Superior temporal gyrus (tissue), 1 donor: ENCODE measurements at regions not wholly inside any gene's neighbourhood (a gene's known extent, or its start where the extent isn't known, plus 50 kb on each side); places are given as distances from the start of the nearest gene placed in this dataset.

Source experiments
- DNase-seq: peaks from one replicate; pipeline ENCODE4 v3.0.0-alpha.2; 2016; ENCODE audit errors: extremely low spot score

DNA sequence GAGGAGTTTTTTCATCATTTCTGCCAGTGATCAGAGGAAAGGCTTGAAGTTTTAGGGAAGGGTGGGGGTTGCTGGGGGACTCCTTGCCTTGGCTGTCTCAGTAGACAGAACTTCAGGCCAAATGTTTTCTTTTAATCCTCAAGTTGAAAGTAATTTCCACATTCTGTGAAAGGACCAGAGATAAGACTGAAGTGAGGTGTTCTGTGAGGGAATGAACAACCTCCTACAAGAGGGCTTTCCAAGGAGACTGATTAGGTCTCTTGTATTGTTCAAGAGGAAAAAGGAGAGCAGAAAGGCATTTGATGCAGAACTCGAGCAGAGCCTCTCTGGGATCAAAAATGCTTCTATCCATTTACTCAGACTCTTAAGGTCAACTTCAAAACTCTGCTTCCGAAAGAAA, 282.1 kb upstream of the ATP10B start:
- DNase-seq = no peak

DNA sequence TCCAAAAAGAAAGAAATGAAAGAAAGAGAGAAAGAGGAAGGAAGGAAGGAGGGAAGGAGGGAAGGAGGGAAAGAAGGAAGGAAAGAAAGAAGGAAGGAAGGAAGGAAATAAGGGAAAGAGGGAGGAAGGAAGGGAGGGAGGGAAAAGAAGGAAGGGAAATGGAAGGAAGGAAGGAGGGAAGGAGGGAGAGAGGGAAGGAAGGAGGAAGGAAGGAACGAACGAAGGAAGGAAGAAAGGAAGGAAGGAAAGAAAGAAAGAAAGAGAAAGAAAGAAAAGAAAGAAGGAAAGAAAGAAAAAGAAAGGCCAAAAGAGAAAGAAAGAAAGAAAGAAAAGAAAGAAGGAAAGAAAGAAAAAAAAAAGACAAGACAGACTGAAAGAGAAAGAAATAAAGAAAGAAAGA, 263.9 kb upstream of the ATP10B start:
- DNase-seq = no peak

DNA sequence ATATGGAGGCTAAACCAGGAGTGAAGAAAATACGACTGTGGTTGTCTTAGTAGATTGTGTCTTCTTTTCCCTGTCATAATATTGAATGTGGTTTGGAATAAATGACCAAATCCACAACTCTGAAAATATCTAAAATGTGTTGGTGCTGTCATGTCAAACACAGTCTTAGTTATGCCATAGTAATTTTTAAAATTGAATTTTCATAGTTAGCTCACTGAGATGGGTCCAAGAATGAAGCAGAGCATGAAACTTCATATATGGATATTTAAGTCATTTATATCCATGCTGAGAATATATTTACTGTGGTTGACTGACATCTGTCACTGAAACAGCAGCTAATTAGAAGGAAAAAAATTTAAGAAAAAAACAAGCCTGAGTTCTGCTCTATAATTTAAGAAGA, 260.4 kb upstream of the ATP10B start:
- DNase-seq = no peak

DNA sequence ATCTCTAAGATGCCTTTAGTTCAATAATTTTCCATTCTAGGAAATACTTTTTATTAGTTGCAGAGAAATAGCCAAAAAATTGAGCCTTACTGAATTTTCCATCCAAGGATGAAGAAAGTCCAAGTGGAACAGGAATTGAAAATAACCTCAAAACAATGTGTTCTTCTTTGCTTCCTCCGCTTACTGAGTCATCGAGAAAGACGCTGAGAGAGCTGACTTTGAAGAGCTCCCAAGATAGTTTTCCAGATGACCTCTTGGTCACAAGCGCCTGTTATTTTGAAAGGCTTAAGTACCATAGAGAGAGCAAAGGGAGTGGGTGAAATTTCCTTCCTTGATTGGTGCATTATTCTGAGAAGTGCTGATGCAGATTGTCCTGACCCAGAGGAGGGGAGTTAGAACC, 253.5 kb upstream of the ATP10B start:
- peak; percentile 57 for DNase-seq

DNA sequence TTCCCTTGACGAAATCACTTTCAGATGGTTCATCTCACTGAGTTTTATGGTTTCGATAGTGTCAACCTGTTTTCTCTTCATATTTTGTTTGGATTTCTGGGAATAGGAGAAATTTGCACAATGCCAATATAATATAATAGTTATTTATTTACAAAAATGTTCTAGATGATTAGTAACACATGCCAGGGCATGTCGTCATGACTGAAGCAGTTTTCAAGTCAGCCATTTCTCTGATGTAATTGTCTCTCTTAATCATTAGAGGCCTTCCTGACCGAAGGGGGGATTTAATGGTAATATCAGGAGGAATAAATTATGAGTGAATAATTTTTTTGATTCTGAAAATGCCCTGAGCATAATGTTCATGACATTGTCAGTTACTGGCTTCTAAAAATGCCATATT, 246.5 kb upstream of the ATP10B start:
- DNase-seq = no peak

DNA sequence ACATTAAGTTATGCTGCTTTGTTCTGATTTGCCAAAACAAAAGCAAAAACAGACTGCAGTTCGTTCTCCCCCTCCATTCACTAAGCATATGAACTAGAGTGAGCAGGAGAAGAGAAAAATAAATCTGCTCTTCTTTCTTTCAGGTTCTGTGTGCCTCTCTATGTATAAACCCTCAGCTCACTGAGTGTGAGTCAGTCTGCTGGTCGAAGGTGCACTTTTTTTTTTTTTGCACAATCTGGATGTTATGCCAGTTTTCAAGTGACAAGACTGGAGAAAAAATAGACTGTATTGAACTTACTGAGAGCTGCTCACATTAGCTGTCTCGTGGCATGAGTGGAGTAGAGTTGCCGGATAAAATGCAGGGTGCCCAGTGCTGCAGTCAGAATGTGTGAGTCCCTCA, 244.6 kb upstream of the ATP10B start:
- peak; percentile 37 for DNase-seq

DNA sequence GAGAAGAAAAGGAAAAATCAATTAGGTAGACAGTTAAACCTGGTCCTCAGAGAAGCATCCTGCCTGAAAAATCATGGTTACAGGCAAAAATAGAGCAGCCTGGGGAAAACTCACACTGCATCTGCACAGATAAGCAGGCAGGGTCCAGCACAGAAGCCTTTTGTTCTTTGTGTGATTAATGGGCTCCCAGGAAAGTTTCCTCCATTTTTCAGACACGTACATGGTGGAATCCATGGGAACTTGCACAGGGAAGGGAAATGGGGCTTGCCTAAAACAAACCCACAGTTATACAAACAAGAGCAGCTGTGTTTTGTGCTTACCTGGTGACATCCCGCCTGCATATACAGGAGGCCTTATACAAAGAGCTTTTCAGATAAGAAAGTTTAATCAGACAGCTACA, 243.9 kb upstream of the ATP10B start:
- DNase-seq = no peak

DNA sequence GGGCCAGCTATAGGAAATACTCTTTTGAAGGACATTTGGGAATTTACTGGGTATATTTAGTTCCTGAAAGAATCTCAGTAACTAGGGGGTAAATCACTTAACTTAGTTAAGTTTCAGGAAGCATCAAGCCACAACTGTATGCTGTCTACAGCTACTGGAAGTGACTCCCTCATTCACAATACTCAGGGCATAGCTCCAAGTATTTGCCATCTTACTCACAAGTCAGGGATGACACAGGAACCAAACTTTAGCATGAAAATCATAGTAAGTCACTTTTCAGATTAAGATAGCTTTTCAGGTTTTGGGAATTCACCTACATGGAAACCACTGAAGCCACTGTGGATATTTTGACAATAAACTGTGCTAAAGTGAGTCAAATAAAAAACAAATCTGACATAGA, 242.4 kb upstream of the ATP10B start:
- no peak for DNase-seq

DNA sequence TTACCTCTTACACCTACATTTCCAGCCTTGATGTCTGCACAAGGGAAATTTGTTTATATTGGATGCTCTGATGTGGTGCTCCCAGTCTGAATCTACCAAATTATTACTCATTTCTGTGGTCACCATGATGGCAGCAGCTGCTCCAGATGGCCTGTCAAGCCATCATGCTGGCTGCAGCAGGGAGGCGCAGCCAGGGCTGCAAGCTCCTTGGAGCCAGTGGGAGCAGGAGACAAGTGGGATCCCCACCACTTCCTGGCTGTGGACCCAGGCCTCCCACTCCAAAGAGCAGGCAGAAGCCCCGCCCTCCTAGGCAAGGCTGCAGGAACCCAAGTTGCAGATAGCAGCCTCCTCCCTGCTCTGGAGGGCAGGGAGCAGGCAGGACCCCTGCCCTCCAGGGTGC, 241.1 kb upstream of the ATP10B start:
- no peak for DNase-seq

DNA sequence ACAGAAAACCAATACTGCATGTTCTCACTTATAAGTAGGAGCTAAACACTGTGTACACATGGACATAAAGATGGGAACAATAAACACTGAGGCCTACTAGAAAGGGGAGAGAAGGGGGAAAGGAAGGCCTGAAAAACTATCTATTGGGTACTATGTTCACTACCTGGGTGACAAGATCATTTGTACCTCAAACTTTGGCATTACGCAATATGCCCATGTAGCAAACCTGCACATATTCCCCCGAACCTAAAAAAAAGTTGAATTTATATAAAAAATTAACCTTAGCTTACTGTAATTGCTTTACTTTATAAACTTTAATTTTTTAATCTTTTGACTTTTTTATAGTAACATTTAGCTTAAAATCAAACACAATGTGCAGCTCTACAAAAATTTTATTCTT, 237.6 kb upstream of the ATP10B start:
- DNase-seq = no peak

DNA sequence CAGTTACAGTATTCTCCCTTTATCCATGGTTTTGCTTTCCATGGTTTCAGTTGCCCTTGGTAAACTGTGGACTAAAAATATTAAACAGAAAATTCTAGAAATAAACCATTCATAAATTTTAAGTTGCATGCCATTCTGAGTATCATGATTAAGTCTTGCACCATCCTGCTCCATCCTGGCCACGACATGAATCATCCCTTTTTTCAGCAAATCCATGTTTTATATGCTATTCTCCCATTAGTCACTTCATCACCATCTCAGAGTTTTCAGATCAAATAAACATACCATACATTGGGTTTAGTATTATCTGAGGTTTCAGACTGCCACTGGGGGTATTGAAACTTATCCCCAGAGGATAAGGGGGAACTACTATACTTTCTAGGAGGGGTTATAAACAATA, 234.4 kb upstream of the ATP10B start:
- no peak for DNase-seq

DNA sequence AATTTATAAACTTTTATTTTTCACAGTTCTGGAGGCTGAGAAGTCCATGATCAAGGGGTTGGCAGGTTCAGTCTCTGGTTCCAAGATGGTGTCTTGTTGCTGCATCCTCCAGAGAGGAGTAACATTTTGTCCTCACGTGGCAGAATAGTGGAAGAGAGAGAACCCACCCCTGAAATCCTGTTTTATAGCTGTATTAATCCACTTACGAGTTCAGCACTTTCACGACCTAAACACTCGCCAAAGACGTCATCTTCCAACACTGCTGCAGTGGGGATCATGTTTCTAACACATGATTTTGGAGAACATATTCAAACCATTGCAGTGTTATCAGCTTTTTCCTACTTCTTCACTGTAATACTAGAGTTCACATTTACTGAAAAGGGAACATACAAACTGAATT, 233.0 kb upstream of the ATP10B start:
- no peak for DNase-seq

DNA sequence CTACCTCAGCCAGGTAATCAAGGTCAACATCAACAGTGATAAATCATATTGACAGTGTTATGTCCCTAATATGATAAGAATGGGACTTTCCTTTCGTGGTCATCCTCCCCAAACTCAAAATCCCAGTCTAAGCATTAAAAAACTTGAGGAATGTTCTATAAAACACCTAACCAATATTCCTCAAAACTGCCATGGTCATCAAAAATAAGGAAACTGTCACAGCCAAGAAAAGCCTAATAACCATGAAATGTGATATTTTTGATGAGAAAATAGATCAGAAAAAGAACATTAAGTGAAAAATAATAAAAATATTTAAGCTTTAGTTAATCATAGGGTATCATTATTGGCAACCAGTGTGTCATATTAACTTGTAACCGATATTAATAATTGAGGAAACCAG, 232.1 kb upstream of the ATP10B start:
- no peak for DNase-seq

DNA sequence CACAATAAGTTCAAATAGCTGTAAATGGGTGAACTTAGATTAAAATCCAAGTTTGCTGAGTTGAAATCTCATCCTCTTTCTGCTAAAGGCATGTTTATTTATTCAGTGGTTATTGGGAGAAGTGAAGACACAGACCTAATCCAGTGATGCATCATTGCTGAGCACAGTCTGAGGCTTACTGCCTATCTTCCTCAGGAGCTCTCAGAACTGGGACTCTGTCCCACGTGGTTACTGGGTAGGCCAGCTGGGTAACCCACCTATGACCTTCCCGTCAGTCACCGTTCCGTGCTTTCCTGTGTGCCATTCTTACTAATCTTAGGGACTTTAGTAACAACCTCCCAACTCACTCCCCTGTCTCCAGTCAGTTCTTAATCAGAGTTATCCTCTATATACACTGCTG, 226.8 kb upstream of the ATP10B start:
- DNase-seq = no peak

DNA sequence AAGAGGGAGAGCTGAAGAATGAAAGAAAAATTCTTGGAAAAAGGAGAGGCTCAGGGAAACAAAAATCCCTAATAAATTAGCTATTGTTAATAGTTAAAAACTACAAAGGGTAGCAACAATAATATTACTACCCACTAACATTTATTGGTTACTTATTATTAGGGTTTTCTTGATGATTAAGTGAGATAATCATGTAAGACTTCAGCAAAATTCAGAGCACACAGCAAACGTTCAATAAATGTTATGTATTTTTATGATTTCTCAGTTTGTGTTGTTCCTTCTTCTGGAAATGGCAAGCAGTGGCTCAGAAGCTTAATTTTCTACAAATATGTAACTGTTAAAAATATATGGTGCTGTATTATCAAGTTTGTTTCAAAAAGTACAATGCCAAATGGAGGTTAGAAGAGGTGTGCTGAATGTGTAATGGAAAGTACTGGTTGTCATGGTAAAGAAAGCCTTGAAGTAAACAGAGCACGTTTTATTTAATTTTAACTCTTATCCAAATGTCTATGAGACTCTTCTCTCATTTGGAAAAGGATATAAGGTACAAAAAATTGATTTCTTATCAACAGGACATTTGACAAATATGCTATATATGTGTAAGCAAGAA, 226.0 kb upstream of the ATP10B start:
- no peak for DNase-seq

DNA sequence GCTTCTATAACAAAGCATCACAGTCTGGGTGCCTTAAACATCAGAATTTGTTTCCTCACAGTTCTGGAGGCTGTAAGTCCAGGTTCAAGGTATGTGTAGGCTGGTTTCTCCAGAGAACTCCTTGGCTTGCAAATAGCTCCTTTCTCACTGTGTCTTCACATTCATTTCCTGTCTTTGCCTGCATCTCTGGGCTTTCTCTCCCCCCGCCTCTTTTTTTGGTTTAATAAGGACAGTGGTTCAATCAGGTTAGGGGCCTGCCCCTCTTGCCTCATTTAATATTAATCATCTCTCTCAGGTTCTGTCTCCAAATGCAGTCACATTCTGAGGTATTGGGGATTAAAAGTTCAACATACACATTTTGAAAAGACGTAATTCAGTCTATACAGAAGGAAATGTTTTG, 225.5 kb upstream of the ATP10B start:
- no peak for DNase-seq

DNA sequence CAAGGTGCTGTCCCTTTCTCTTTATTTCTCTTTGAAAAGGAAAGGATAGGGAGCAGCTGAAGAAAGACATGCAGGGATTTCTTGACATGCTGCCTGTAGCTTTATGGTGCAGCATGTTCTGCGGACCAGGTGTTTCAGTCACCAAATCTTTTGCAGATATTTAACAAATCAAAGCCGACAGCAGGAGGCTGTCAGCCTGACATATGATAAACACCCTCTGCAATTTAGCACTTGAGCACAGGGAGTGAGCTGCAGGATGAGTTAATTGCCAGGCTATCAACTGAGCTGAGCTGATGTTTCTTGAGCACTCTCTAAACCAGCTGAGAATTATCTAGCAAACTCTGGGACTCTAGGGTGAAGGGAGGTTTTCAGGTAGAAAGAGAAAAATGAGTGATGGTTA, 212.8 kb upstream of the ATP10B start:
- DNase-seq = no peak

DNA sequence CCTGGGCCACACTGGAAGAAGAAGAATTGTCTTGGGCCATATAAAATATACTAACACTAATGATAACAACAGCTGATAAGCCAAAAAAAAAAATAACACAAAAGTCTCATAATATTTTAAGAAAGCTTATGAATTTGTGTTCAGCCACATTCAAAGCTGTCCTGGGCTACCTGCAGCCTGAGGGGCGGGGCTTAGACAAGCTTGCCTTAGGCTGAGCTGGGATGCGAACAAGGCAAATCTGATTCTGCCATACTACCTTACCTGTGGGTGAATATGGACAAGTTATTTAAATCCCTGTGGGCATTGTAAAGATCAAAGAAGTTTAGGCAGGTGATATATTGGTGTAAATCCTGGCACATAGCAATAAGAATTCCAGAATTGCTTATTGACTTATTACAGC, 212.3 kb upstream of the ATP10B start:
- no peak for DNase-seq

DNA sequence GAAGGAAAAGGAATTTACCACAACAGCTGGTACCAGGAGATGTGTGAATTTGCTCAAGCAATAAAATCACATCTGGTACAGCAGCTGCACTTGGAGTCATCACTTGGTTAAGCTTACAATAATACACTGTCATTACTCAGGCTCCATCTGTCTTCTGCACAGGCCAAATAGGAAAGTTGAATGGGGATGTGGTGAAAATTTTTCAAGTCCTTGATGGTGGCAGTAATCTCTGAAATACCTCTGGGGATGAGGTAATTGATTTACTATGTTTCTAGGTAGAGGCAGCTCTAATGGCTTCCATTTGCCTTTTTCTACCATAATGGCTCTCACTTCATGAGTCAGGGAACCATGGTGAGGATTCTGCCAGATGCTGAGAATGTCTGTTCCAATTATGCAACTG, 206.8 kb upstream of the ATP10B start:
- DNase-seq = no peak

DNA sequence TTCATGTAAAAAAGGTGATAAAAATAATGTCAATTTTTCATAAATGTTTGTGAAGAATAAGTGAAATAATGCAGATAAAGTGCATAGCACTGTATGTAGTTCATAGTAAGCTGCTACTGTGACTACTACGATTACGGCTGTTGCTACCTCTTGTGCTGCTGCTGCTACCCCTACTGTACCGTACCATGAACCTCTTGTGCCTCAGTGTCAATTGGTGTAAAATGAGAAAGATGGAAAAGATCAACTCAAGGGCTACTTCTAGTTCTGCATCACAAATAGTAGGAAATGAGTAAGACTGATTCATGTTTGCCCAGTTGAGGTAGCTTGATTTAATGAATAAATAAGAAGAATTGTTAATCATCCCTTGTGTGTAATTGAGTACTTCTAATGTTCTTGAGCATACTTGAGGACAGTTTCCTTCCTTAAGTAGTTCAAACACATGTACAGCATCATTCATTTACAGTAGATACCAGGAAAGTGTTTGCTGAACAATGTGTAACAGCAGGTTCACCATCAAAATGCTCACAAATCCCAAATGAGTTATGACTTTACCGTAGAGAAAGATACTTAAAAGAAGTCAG, 200.0 kb upstream of the ATP10B start:
- DNase-seq = no peak

DNA sequence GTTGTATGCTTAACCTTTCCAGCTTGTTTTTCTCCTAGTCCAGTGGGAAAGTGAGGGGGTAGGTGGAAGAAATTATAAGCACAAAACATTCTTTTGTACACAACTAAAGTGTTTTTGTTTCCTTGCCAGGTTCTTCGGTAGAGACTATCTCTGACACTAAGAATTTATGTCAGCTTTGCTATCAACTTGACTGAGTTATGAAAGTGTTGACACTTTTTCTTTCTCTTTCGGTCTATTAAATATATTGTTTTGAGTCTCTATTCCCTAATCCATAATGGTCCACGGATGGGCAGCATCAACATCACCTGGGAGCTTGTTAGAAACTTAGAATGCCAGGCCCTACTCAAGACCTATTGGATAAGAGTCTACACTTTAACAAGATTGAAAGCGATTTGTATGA, 195.0 kb upstream of the ATP10B start:
- no peak for DNase-seq

DNA sequence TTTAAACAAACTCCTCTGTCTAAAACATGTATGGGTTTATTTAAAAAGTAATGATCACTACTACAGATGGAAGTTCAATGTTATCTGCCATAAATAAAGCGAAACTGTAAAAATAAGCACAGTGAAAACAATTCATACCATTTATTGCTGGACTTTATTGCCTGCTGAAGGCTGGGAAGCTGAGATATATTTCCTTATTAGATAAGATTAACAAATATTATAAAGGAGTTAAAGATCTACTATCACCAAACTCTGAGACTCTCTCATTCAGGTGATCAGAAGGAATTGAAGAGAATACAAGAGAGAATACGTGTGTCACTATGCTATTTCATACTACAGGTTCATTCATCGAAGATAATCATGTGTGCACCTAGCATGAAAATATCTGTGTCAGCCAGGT, 190.9 kb upstream of the ATP10B start:
- no peak for DNase-seq

DNA sequence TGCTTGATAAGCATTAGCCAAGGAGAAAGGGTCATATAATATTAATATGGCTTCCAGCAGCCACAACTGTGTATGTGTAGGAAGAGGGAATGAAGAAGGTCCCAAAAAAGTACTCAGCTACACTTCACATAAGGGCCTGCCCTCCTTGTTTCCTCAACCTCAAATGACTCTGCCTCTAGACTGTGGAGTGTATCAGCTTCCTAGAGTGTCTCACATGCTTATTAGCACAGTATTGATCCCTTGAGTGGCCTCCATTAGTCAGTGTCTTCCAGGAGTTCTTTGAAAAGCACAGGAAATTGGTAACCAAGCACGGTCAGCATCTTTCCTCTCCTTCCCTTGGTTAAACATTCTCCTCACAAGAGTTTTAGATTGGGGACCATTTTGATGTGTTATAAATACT, 190.4 kb upstream of the ATP10B start:
- DNase-seq = no peak

DNA sequence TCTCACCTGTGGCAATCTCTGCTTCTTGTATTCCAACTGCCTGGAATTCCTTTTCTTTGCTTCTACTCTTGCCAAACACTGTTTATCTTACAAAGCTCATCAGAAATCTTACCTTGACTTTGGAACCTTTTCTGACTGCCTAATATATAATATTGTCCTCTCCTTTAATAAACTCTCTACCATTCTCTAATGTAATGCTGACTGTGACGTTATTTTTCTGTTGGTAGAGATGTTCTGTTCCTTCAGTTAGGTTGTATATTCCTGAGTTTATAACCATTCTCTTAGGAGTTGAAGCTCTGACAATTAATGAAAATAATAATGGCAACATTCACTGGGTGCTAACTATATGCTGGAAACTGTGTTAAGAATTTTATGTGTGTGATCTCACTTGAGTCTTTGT, 188.8 kb upstream of the ATP10B start:
- DNase-seq = no peak
